ENCODE measurements at regions not wholly inside any gene's neighbourhood (a gene's known extent, or its start where the extent isn't known, plus 50 kb on each side); places are given as distances from the start of the nearest gene placed in this dataset.

DNA sequence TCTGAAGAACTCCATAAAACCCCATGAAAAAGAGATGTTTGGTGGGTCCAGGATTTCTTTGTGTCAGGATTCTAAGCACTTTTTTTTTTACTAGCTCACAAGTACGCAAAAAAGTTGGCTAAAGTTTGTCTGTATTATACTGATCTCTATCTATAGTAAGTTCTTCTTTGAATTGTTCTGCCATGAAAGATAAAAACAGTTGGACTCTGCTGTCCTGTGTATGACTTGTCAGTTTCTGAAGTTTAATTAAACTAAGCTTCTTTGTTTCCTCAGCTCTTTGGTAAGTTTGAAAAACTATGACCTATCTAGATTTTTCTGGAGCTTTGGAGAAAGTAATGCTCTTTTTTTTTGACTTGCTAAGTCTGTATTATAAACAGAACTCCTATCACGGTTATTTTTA lies 812.2 kb upstream of the LUZP2 start:
- no peak for TF ChIP-seq POLR2A (IDR thresholded peaks at IDR 0.05)
- TF ChIP-seq, protein P1, sequence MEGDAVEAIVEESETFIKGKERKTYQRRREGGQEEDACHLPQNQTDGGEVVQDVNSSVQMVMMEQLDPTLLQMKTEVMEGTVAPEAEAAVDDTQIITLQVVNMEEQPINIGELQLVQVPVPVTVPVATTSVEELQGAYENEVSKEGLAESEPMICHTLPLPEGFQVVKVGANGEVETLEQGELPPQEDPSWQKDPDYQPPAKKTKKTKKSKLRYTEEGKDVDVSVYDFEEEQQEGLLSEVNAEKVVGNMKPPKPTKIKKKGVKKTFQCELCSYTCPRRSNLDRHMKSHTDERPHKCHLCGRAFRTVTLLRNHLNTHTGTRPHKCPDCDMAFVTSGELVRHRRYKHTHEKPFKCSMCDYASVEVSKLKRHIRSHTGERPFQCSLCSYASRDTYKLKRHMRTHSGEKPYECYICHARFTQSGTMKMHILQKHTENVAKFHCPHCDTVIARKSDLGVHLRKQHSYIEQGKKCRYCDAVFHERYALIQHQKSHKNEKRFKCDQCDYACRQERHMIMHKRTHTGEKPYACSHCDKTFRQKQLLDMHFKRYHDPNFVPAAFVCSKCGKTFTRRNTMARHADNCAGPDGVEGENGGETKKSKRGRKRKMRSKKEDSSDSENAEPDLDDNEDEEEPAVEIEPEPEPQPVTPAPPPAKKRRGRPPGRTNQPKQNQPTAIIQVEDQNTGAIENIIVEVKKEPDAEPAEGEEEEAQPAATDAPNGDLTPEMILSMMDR (IDR thresholded peaks at IDR 0.05): no peak
